ENCODE measurements at regions not wholly inside any gene's neighbourhood (a gene's known extent, or its start where the extent isn't known, plus 50 kb on each side); places are given as distances from the start of the nearest gene placed in this dataset.

DNA sequence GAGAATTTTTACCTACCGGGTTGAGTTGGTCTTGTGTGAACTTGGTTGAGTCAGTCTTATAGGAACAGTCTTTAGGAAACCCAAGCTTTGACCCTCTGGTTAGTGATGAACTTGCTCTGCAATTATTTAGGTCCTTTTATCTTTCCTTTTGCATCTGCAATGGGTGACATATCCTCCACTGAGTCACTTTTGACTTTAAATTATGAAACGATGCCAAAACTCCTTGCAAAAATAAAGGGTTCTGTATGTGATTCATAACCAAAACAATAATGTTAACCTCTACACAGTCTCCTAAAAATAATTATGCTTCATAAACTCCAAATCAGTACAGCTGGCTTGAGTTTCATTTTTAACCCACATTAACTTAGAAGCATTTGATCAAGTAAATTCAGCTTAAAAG, 979.4 kb downstream of the GALC start:
- no peak for DNase-seq (ENCODE audit: low read depth in 1 of 2, low spot score in 1 of 2)

DNA sequence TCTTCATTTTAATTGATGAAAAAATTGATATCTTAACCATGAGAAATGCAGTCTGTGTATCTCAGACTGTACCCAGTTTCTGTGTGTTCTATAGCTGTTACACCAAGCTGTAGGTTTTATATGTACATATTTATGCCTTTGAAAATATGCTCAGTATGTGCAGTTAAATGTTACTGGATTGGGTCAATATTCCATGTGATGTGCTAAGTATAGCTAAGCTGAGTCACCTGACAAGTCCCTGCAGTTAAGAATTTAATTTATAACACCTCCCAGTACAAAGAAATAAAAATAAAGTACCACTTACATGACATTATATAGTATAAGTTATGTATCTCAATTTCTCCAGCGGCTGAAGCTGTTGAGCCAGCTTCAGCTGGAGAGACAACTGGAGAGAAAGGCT, 984.0 kb downstream of the GALC start:
- no peak for DNase-seq (ENCODE audit: low read depth in 1 of 2, low spot score in 1 of 2)

DNA sequence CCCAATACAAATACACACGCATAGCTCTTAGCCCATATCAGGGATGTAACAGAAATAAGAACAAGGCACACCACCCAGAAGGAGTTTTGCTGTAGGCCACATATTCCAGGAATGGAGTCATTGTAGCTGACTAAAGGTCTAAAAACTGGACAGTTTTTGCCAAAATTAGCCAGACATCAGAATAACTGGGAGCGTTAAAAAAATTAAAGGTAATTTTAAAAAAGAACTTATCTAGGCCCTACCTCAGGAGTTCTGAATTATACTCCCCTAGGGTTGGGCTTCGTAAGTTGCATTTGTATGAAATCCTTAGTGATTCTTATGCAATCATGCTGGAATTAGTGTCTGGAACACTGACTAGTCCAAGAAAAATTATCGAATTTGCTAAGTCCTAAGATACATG, 987.7 kb downstream of the GALC start:
- no peak for DNase-seq (ENCODE audit: low read depth in 1 of 2, low spot score in 1 of 2)

DNA sequence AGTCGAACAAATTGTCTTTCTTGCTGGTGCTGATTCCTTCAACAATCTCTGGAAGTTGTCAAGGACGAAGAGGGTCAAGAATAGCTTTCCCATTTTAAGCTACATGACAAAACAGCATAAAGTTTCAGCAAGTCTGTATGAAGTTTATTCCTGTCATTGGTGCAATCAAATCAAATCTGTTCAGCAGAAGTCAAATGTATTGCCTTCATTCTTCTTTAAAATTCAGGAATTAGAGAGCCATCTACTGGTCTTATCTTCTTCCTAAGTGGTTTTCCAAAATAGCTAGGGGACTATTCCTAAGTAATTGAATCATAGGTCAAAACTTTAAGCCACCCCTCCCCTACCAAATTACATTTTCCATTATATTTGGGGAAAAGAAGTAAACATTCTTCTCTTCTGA, 990.2 kb downstream of the GALC start:
- no peak for DNase-seq (ENCODE audit: low read depth in 1 of 2, low spot score in 1 of 2)

DNA sequence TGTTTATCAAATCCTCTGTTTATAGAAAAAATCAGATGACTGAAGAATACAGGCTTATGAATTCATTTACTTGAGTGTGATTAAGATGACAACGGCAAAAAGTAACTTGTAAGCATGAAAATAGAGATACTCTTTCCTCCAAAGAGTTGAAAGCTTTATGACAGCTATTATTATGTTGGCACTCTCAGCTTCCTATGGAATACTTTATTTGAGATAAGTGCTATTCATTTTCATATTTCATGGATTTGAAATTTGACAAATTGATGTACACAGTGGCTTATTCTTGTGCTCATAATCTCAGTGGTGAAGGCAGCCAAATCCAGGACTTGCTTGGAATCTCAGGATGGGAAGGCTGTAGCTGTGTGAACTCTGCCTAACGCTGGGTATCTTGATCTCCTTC, 991.6 kb downstream of the GALC start:
- no peak for DNase-seq (ENCODE audit: low read depth in 1 of 2, low spot score in 1 of 2)

DNA sequence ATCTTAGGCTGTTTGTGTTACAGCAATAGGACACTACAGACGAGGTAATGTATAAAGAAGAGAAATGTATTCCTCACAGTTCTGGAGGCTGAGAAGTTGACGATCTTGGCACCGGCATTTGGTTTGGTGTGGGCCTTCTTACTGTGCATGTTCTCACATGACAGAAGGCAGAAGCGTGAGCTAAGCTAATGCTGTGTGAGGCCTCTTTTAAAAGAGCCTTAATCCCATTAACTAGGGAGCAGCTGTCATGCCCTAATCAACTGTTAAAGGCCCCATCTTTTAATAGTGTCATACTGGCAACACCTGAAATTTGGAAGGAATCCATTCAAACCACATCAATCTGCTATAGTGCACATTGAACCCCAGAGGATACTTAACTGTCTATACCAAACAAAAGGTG, 992.9 kb downstream of the GALC start:
- no peak for DNase-seq (ENCODE audit: low read depth in 1 of 2, low spot score in 1 of 2)

DNA sequence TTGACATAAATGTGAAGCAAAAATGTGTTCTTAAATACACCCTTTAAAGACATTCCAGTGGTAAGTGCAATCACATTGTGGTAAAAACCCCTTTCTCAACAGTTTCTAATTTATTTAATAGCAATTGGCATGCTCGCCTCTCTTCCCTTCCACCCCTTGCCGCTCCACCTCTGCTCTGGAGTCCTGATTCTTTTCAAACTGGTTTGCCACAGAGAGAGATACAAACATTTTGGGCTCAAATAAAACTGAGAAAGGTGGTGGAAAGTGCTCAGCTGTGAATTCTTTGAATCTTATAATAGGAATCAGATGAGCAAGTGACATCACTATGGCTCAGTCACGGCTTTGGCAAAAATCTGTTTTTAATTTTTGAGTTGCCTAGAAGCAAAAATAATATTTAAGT, 993.9 kb downstream of the GALC start:
- DNase-seq (ENCODE audit: low read depth in 1 of 2, low spot score in 1 of 2) = no peak

DNA sequence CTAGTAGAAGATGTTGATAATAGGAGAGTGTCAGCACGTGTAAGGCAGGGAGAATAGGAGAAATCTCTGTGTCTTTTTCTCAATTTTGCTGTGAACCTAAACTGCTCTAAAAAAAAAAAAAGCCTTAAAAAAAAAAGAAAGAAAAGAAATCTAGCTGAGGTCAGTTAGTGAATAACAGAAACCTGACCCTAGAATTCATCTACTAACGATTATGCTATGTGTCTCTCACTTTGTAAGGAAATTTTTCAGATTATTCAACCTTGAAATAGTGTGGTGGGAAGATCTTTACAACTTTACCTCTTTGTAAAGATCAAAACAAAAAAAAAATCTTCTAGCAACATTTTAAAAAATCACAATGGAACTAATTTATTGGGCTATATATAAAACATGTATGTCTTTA, 995.7 kb downstream of the GALC start:
- no peak for DNase-seq (ENCODE audit: low read depth in 1 of 2, low spot score in 1 of 2)

DNA sequence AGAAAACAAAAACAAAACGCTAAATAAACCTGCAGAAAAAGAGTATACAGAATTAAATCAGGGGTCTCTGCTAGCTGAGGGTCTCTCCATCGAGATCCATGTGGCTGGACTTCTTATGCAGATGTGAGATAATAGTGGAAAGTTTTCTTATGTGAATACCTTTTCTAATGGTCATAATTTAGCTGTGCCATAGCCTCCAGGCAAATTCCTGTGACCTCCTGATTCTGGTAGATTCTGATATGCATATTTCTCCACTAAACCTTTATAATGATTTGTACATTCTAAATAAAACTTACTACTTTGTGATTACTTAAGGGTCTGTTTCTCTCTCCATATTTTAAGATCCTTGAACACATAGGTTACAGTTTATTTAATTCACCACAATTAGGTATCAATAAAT, 1002.6 kb downstream of the GALC start:
- DNase-seq (ENCODE audit: low read depth in 1 of 2, low spot score in 1 of 2) = no peak

DNA sequence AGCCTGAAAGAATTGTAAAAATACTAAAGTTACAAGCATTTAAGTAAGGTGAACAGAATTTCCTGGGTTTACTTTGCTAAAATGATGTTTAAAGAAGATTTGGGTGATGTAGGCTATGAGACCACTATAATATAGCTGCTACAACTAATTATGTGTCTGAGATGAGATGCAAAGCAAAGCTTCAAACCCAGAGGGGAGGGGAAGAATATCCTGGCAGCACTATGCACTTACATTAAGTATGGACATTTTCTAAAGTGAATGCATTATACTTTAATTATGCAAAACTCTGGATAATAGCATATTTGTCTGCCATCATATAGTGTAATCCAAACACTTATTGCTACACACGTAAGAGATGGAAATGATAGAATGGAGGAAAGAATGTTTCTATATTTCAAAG, 1003.7 kb downstream of the GALC start:
- no peak for DNase-seq (ENCODE audit: low read depth in 1 of 2, low spot score in 1 of 2)

DNA sequence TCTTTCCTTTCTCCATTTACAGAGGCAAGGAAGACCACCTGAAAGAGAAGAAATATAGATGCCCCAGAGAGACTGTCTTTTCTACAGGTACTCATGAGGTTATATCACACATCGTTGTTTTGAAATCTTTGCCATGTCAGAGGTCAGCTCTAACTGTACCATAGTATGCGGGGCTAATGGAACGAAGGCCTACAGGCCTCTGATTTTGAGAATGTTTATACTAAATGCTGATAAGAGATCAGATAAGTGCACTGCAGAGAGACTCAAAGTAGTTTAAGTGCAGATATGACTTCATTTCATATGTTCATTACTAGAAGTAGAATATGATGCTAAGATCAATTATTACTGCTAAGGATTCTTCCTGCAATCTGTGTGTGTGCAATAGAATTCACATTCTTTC, 1005.0 kb downstream of the GALC start:
- DNase-seq (ENCODE audit: low read depth in 1 of 2, low spot score in 1 of 2) = no peak

DNA sequence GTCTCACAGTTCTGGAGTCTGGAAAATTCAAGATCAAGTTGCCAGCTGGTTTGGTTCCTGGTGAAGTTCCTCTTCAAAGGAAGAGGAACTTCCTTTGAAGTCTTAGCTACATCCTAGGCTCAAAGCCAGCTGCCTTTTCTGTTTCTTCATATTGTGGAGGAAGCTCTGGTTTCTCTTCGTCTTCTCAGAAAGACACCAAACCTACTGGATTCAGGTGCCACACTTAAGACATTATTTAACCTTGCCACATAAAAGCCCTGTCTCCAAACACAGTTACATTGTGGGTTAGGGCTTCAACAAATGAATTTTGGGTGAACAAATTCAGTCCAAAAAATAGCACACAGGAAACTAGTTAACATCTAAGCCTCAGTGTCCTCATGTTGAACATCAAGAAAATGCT, 1019.8 kb downstream of the GALC start:
- no peak for DNase-seq (ENCODE audit: low read depth in 1 of 2, low spot score in 1 of 2)

DNA sequence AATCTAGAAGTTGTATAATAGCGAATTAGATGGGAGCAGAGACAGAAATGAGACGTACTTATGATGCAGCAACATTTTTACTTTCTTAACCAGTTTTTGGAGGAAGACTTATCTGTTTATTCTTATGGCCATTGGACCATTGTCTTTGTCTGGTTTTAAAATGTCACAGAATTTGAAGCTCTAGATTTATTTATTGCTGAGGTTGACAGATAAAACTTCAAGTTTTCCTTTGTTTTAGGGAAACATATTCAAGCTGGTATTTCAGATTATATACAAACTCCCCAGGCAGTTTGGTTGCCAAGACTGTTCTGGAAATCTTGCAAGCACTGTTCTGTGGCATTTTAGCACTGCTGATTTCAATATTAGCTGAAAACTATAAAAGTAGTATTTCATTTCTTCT, 1021.7 kb downstream of the GALC start:
- DNase-seq (ENCODE audit: low read depth in 1 of 2, low spot score in 1 of 2) = no peak

DNA sequence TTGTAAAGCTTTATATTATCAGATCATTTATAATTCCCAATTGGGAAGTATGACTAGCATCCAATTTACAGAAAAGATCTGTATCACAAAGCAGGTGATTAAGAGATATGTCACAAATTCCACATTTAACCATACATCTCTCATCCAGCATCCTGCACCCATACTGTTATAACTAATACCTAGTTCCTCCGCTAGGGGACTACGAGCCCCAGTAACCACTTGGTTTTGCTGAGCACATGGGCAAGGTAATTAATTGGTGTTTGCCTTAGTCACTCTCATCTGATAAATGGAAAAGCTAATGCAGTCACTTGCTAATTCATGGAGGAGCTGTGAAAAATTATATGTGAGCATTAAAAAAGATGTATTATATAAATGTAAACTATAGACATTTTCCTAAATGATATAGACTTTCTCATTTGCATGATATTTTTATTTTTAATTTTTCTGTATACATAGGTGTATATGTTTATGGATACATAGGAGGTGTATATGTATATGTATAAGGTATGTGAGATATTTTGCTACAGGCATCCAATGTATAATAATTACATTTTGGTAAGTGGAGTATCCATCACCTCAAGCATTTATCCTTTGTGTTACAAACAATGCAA, 1031.8 kb downstream of the GALC start:
- no peak for DNase-seq (ENCODE audit: low read depth in 1 of 2, low spot score in 1 of 2)

DNA sequence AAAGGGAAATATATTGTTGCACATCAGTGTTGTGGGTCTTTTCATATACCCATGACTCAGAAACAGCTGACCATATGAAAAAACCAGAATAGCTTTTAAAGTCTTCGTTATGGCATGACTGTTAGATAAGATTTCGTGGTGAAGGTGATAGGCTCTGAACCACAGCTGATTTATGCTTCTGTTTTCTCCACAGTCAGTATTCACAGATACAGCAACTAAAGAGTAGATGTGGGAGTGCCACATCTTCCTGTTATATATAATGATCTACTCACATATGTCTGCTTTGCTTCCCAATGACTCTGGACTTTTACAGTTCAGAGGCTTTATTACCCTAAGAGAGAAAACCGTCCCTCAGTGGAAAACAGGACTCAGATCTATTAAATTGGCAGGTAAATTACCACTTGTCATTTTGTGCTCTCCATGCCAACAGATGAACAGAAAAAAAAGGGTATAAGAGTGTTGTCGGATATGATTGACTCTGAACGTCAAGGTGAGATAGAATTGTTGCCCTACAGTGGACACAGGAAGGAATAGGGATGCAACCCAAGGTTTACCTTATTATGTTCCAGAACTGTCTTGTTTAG, 1037.1 kb downstream of the GALC start:
- no peak for DNase-seq (ENCODE audit: low read depth in 1 of 2, low spot score in 1 of 2)

DNA sequence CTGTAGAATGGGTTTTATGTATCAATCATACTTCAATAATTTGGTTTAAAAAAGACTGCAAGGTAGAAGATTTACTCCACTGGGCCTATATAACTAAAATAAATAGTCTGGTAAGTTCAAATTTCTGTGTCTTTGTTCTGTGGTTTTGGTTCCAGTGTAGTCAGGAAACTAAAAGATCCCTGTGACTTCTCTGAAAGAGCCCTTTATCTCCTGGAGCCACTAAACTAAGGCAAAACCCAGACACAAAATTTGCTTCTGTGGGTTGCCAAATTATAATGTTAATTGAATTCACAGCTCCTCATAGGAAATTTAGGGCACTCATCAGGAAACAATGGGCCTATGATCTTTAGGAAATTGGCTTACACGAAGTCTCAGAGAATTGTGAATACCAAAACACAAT, 1038.4 kb downstream of the GALC start:
- DNase-seq (ENCODE audit: low read depth in 1 of 2, low spot score in 1 of 2) = no peak

DNA sequence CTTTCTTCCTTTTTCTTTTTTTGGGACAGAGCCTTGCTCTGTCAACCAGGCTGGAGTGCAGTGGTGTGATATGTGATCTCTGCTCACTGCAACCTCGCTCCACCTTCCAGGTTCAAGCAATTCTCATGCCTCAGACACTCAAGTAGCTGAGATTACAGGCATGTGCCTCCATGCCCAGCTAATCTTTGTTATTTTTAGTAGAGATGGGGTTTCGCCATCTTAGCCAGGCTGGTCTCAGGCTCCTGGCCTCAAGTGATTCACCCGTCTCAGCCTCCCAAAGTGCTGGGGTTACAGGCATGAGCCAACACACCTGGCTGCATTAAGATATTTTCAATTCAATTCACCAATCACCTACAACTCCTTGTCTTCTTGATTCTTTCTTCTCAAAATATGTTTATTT, 1046.5 kb downstream of the GALC start:
- DNase-seq (ENCODE audit: low read depth in 1 of 2, low spot score in 1 of 2) = no peak

DNA sequence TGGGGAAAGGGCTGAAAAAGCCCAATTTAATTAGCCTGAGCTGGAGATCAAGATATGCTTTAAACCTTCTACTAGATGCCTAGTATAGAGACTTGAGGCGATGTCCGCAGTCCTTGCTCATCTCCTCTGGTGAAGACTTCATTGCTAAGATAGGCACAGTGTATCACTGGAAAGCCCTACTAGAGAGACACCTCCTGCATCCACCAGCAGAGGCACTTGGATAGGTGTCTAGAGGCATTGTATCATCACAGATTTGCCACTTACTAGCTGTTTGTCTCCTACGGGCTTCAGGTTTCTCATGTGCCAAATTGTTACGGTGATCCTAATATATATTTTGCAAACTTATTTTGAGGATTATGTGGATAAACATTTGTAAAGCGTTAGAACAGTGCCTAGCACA, 1048.5 kb downstream of the GALC start:
- no peak for DNase-seq (ENCODE audit: low read depth in 1 of 2, low spot score in 1 of 2)

DNA sequence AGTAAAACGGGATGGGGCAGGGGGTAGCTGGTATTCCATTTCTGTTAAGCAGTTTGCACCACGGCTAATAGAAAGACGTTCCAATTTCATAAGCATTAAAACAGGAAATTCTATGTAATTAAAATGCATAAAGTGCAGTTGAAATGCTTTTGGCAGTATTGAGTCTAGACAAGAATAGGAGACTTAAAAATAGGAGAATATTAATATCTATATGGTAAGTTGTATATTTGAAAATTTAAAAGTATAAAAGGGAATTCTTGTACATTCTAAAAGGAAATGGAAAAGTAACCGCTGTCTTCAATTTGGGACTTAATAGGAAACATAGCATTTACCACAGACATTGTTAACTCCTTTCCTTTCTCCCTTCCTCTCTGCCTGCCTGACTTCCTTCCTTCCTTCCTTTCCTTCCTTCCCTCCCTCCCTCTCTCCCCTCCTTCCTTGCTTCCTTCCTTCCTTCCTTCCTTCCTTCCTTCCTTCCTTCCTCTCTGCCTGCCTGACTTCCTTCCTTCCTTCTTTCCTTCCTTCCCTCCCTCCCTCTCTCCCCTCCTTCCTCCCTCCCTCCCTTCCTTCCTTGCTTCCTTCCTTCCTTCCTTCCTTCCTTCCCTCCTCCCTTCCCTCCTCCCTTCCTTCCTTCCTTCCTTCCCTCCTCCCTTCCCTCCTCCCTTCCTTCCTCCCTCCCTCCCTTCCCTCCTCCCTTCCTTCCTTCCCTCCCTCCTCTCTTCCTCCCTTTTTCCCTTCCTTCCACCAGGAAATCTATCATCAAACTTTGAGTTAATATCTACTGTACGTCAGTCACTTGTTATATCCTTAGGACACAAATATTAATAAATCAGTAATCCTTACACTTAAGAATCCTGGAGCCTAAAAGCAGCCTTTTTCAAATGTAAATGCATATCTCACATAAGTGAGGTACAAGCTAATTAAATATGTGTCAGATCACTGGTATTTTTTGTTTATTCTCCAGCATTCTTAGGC, 1049.3 kb downstream of the GALC start:
- DNase-seq (ENCODE audit: low read depth in 1 of 2, low spot score in 1 of 2) = no peak

DNA sequence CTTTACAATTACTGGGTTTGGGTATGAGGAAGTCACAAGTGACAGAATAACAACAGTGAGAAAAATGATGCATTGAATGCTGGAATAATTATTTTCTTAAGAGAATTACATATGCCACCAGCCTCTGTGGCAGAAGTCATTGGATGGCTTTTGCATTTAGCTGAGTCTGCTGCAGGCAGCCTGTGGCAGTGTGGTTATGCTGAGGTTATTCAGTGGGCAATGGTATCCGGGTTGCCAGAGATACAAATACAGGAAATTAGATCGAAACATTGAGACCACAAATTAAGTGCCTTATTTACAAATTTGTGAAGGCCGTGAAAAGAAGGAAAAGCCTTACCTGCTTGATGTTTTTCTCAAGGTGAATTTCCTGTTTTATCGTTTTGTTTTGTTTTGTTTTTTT, 1050.0 kb downstream of the GALC start:
- DNase-seq (ENCODE audit: low read depth in 1 of 2, low spot score in 1 of 2) = no peak

DNA sequence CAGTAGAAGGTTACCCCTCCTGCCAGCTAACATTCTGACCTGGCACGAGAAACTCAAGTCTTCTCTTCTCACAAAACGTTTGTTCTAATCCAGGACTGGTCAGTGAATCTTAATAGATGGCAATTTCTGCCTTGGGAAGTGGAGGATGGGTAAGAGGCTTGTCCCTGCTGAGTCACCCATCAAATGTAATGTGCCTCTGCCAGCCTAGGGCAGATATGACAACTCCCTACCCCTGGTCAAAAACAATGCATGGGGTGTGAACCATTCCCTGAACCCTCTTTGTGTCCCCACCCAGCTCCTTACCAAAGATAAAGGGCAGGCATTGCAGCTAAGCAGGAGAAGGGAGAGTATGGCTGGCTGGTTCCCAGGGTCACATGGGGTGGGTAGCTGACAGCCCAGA, 1052.9 kb downstream of the GALC start:
- no peak for DNase-seq (ENCODE audit: low read depth in 1 of 2, low spot score in 1 of 2)

DNA sequence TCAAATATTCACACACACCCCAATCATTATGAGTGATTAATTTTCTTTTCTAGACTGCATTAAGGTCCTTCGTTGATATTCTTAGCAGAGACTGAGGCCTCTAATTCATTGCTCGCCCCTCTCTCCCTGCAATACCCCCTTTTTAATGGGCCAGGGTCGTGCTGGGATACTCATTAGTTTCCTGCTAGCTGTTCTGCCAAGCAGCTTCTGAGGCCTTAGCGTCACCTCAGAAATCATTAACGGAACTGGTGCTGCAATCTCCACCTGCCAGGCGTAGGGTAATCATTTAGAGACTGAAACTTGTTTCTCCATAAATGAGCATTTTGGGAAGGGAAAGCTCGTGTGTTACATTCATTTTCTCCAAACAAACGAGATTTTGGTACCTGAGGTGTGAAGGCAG, 1054.7 kb downstream of the GALC start:
- DNase-seq (ENCODE audit: low read depth in 1 of 2, low spot score in 1 of 2) = no peak

Measured in stimulated activated CD4-positive, alpha-beta T cell treated with anti-CD3 and anti-CD28 coated beads, Interleukin-15, amount 100 ng/mL, for 1 hour (primary cell).